Keratinocyte (primary cell): ENCODE measurements at regions not wholly inside any gene's neighbourhood (a gene's known extent, or its start where the extent isn't known, plus 50 kb on each side); places are given as distances from the start of the nearest gene placed in this dataset.

Source experiments
- DNase-seq: peaks from one replicate; pipeline ENCODE4 v3.0.0-alpha.2; 2011; ENCODE audit warnings: low read depth, missing footprints, low spot score
- FAIRE-seq: peaks from 2 replicates; lab custom pipeline; 2011; peaks lifted over from hg19 to GRCh38; lab: Jason Lieb, UNC
- H2AFZ ChIP-seq: 2 replicates; pipeline ENCODE4 v1.6.0; 2012; ENCODE audit warnings: low read length, control low read depth, inconsistent platforms; ENCODE audit not compliant: control insufficient read depth
- H3K27ac ChIP-seq: 2 replicates; pipeline ENCODE4 v1.5.1; 2011; ENCODE audit warnings: low read length; ENCODE audit not compliant: control insufficient read depth, insufficient read depth
- H3K27me3 ChIP-seq: 3 replicates; pipeline ENCODE4 v1.6.0; 2011; ENCODE audit warnings: low read length; ENCODE audit not compliant: control insufficient read depth, insufficient read depth; ENCODE audit errors: extremely low read depth
- H3K36me3 ChIP-seq, 2 experiments: 2 replicates in 1 of 2; 3 replicates in 1 of 2; pipeline ENCODE4 v1.5.1; 2011; ENCODE audit warnings: low read length in 2 of 2, mild to moderate bottlenecking in 1 of 2; ENCODE audit not compliant: control insufficient read depth in 2 of 2, insufficient read depth in 2 of 2; ENCODE audit errors: extremely low read depth in 1 of 2
- H3K4me1 ChIP-seq: 3 replicates; pipeline ENCODE4 v1.5.1; 2011; ENCODE audit warnings: low read length; ENCODE audit not compliant: control insufficient read depth, insufficient read depth; ENCODE audit errors: extremely low read depth
- H3K4me2 ChIP-seq: 3 replicates; pipeline ENCODE4 v1.6.0; 2011; ENCODE audit warnings: low read depth, low read length; ENCODE audit not compliant: control insufficient read depth, insufficient read depth; ENCODE audit errors: extremely low read depth
- H3K4me3 ChIP-seq, 3 experiments: fragments of 200-600 bp in 1 of 3; sonication (generic) in 1 of 3; 2 replicates in 2 of 3; 3 replicates in 1 of 3; pipeline ENCODE4 v1.5.1; 2011 to 2016; ENCODE audit warnings: low read length in 3 of 3, mild to moderate bottlenecking in 3 of 3, control low read depth in 2 of 3, inconsistent platforms in 1 of 3, low read depth in 1 of 3, mixed read lengths in 1 of 3, mixed run types in 1 of 3, moderate library complexity in 1 of 3; ENCODE audit not compliant: control insufficient read depth in 2 of 3, insufficient read depth in 2 of 3; ENCODE audit errors: extremely low read depth in 1 of 3
- H3K79me2 ChIP-seq: 2 replicates; pipeline ENCODE4 v1.6.0; 2012; ENCODE audit warnings: low read length; ENCODE audit not compliant: control insufficient read depth, insufficient read depth
- H3K9ac ChIP-seq: 3 replicates; pipeline ENCODE4 v1.6.0; 2011; ENCODE audit warnings: low read length; ENCODE audit not compliant: control insufficient read depth, insufficient read depth; ENCODE audit errors: extremely low read depth
- H3K9me1 ChIP-seq: 3 replicates; pipeline ENCODE4 v1.6.0; 2011; ENCODE audit warnings: low read length; ENCODE audit not compliant: control insufficient read depth, insufficient read depth; ENCODE audit errors: extremely low read depth
- H3K9me3 ChIP-seq: 2 replicates; pipeline ENCODE4 v1.5.1; 2012; ENCODE audit warnings: low read depth, low read length; ENCODE audit not compliant: control insufficient read depth
- H4K20me1 ChIP-seq: 3 replicates; pipeline ENCODE4 v1.6.0; 2011; ENCODE audit warnings: low read length; ENCODE audit not compliant: control insufficient read depth, insufficient read depth; ENCODE audit errors: extremely low read depth
- EZH2 ChIP-seq: IDR thresholded peaks from one replicate; pipeline ENCODE4 v1.6.1; 2012; ENCODE audit warnings: inconsistent platforms, mild to moderate bottlenecking, low read length, moderate library complexity
- dilution Hi-C: fragments of 300-500 bp; cut with MboI; formaldehyde crosslinking; loops from one replicate; pipeline ENCODE4 v1.7.0; 2020; ENCODE audit warnings: low sequenced_read_pairs; ENCODE audit not compliant: extremely low pct_ligation_motif_present
- TF ChIP-seq, protein P1 (sequence below), 3 experiments: IDR thresholded peaks in 1 of 3; conservative IDR thresholded peaks in 1 of 3; optimal IDR thresholded peaks in 1 of 3; 2 replicates in 2 of 3; 3 replicates in 1 of 3; pipeline versions ENCODE3 to v1.5.1; 2011; ENCODE audit warnings: low read length in 3 of 3, mild to moderate bottlenecking in 3 of 3, moderate library complexity in 2 of 3, control low read depth in 1 of 3, inconsistent platforms in 1 of 3; ENCODE audit not compliant: insufficient read depth in 2 of 3; ENCODE audit errors: extremely low read depth in 1 of 3

- Histone ChIP-seq H3K4me1 (peaks cover 3% of the 10 kb centered on the region), H3K9me3 (no peaks in the 10 kb centered on the region), H3K36me3 (no peaks in the 10 kb centered on the region), H3K27me3 (no peaks in the 10 kb centered on the region), H3K27ac (no peak overlapping the region), H3K79me2 (no peaks in the 10 kb centered on the region), H3K9ac (no peak overlapping the region), H4K20me1 (no peaks in the 10 kb centered on the region), H3K4me3 (no peak overlapping the region), H3K4me2 (no peak overlapping the region), H3K9me1 (no peaks in the 10 kb centered on the region), H2AFZ (no peak overlapping the region)
- TF ChIP-seq EZH2, result no peak
- FAIRE-seq, result no peak
- DNase-seq, result no peak
- dilution Hi-C loops, result no loop called here
Observed at GRCh38 chr5:154595662-154596061, 117.6 kb upstream of the HAND1 start.

DNA sequence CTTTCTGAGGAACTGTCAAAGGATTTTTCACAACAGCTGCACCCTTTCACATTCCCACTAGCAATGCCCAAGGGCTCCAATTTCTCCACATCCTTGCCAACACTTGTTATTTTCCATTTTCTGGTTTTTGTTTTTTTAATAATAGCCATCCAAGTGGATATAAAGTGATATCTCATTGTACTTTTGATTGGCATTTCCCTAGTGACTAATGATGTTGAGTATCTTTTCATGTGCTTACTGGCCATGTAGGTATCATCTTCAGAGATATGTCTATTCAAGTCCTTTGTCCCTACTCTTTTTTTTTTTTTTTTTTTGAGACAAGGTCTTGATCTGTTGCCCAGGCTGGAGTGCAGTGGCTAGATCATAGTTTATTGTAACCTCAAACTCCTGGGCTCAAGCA lies 115.8 kb upstream of the HAND1 start:
- Histone ChIP-seq H3K9me3 (no peaks in the 10 kb centered on the region), H3K4me2 (no peak overlapping the region), H3K9ac (no peak overlapping the region), H3K79me2 (no peaks in the 10 kb centered on the region), H4K20me1 (no peaks in the 10 kb centered on the region), H2AFZ (no peak overlapping the region), H3K4me3 (no peak overlapping the region), H3K27ac (no peak overlapping the region), H3K9me1 (no peaks in the 10 kb centered on the region), H3K4me1 (peaks cover 3% of the 10 kb centered on the region), H3K27me3 (no peaks in the 10 kb centered on the region), H3K36me3 (no peaks in the 10 kb centered on the region)
- dilution Hi-C loops, result no loop called here
- no peak for TF ChIP-seq EZH2
- no peak for DNase-seq
- no peak for FAIRE-seq

- peaks cover 7% of the 10 kb centered on the region for H3K27me3 ChIP-seq
- TF ChIP-seq EZH2, result no peak
- TF ChIP-seq, protein P1, sequence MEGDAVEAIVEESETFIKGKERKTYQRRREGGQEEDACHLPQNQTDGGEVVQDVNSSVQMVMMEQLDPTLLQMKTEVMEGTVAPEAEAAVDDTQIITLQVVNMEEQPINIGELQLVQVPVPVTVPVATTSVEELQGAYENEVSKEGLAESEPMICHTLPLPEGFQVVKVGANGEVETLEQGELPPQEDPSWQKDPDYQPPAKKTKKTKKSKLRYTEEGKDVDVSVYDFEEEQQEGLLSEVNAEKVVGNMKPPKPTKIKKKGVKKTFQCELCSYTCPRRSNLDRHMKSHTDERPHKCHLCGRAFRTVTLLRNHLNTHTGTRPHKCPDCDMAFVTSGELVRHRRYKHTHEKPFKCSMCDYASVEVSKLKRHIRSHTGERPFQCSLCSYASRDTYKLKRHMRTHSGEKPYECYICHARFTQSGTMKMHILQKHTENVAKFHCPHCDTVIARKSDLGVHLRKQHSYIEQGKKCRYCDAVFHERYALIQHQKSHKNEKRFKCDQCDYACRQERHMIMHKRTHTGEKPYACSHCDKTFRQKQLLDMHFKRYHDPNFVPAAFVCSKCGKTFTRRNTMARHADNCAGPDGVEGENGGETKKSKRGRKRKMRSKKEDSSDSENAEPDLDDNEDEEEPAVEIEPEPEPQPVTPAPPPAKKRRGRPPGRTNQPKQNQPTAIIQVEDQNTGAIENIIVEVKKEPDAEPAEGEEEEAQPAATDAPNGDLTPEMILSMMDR (optimal IDR thresholded peaks at IDR 0.05 in 1 of 3, IDR thresholded peaks at IDR 0.05 in 1 of 3, conservative IDR thresholded peaks at IDR 0.05 in 1 of 3; ENCODE audit: extremely low read depth in 1 of 3, insufficient read depth in 2 of 3, low read length in 3 of 3), result no peak
- no peak overlapping the region for H3K27ac ChIP-seq
- H3K36me3 ChIP-seq, result no peaks in the 10 kb centered on the region
- H3K4me2 ChIP-seq, result no peak overlapping the region
- H3K9ac ChIP-seq, result no peak overlapping the region
- no peaks in the 10 kb centered on the region for H4K20me1 ChIP-seq
- no peaks in the 10 kb centered on the region for H3K9me3 ChIP-seq
- peaks cover 3% of the 10 kb centered on the region for H3K4me1 ChIP-seq
- H3K9me1 ChIP-seq, result no peaks in the 10 kb centered on the region
- no peak overlapping the region for H2AFZ ChIP-seq
- H3K4me3 ChIP-seq, result no peak overlapping the region
- DNase-seq (no peak), FAIRE-seq (no peak)
- dilution Hi-C loops, result no loop called here
- H3K79me2 ChIP-seq, result no peaks in the 10 kb centered on the region
Observed at GRCh38 chr5:154593071-154593470, 115.0 kb upstream of the HAND1 start.
